SK-N-MC (cell line): ENCODE measurements at regions not wholly inside any gene's neighbourhood (a gene's known extent, or its start where the extent isn't known, plus 50 kb on each side); places are given as distances from the start of the nearest gene placed in this dataset.

ENCODE experiments used
- DNase-seq: peaks from one replicate; pipeline ENCODE4 v3.0.0-alpha.2; 2011; ENCODE audit warnings: low read depth, low spot score
- H3K27ac ChIP-seq: fragments of 200-600 bp; sonication (generic); 2 replicates; pipeline ENCODE4 v1.5.1; 2016; ENCODE audit warnings: mixed run types
- H3K36me3 ChIP-seq: fragments of 200-600 bp; sonication (generic); 2 replicates; pipeline ENCODE4 v1.6.1; 2017; ENCODE audit warnings: antibody characterized with exemption, low read length, mixed read lengths; ENCODE audit not compliant: insufficient read depth
- H3K4me3 ChIP-seq: fragments of 200-600 bp; sonication (generic); 2 replicates; pipeline ENCODE4 v1.5.1; 2016
- H3K9ac ChIP-seq: fragments of 200-600 bp; sonication (generic); 2 replicates; pipeline ENCODE4 v1.8.0; 2017; ENCODE audit warnings: mixed run types, mixed read lengths; ENCODE audit not compliant: insufficient read length
- H3K9me3 ChIP-seq: fragments of 200-600 bp; sonication (generic); 2 replicates; pipeline ENCODE4 v1.6.1; 2017; ENCODE audit warnings: low read depth, mild to moderate bottlenecking, antibody characterized with exemption, low read length, moderate library complexity, mixed read lengths
- EZH2 ChIP-seq: fragments of 200-600 bp; sonication (generic); IDR thresholded peaks from one replicate; pipeline ENCODE4 v1.6.1; 2017; ENCODE audit warnings: antibody characterized with exemption
- FOXP2 ChIP-seq: optimal IDR thresholded peaks from 2 replicates; pipeline ENCODE3; 2011; ENCODE audit warnings: mild to moderate bottlenecking, moderate library complexity; ENCODE audit not compliant: insufficient read depth; ENCODE audit errors: extremely low read length, control extremely low read depth
- POLR2AphosphoS5 ChIP-seq: IDR thresholded peaks from 2 replicates; pipeline ENCODE4 v1.6.1; 2012; ENCODE audit warnings: mild to moderate bottlenecking, low read depth, low read length, borderline replicate concordance

DNA sequence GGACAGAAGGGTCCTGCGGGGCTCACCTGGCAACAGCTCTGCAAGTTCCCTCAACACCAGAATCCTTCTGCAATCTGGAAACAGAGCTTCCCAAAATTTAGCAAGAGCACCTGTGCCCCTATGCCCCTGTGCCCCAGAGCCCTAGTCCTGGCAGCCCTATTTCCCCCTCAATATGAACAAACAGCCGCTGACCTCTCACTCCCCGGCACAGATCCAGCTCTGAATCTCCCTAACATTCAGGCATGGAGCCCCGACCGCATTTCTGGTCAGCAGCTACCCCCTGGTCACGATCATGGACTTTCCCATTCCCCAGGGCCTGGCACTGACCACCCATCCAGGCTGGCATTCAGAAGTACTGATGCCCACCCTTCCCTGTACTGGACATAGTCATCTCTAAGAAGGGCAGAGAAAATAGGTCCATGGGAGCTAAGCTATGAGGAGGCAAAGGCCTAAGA, 110.8 kb upstream of the SMURF2 start:
- no peak for DNase-seq
- Histone ChIP-seq H3K27ac (no peak overlapping the region), H3K4me3 (no peak overlapping the region), H3K9me3 (no peaks in the 10 kb centered on the region), H3K36me3 (no peaks in the 10 kb centered on the region), H3K9ac (no peak overlapping the region)
- no peak for TF ChIP-seq FOXP2
- TF ChIP-seq EZH2, result no peak
- no peak for TF ChIP-seq POLR2AphosphoS5

DNA sequence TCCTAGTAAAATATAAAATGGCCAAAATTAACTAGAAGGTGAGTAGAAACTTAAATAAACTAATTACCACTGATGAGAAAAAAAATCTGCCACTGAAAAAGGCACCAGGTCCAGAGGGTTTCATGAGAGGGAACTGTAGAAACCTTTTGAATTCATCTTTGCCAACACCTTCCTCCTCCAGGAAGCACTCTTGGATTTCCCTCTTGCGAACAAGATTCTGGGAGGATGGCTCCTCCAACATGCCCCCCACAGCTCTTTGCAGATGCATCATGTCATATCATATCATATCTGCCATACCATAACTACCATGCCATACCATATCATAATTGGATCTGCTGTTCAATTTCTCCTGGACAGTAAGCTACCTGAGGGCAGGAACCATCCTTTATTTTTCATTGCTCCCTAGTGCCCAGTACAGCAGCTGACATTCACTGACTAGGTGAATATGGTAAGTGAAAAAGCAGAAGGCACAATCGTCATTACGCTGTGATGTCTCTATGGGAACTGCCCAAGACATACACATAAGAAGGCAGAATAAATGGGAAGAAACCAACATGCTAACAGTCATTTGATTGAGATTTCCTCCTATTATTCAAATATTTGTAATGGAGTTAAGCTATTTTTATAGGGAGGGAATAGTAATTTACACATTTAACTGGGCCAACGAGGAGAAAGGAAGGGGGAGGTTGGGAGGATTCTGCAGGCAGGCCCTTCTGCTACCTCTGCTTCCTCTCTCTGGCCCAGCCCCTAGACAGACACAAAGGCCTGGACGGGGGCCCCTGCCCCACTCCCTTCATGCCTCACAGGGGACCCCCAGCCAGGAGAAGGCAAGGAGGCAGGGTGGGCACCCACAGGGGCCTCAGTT, 110.1 kb upstream of the SMURF2 start:
- no peaks in the 10 kb centered on the region for H3K36me3 ChIP-seq
- no peaks in the 10 kb centered on the region for H3K9me3 ChIP-seq
- H3K9ac ChIP-seq, result no peak overlapping the region
- no peak for TF ChIP-seq FOXP2
- TF ChIP-seq POLR2AphosphoS5, result no peak
- TF ChIP-seq EZH2, result no peak
- DNase-seq, result no peak
- no peak overlapping the region for H3K27ac ChIP-seq
- no peak overlapping the region for H3K4me3 ChIP-seq

DNA sequence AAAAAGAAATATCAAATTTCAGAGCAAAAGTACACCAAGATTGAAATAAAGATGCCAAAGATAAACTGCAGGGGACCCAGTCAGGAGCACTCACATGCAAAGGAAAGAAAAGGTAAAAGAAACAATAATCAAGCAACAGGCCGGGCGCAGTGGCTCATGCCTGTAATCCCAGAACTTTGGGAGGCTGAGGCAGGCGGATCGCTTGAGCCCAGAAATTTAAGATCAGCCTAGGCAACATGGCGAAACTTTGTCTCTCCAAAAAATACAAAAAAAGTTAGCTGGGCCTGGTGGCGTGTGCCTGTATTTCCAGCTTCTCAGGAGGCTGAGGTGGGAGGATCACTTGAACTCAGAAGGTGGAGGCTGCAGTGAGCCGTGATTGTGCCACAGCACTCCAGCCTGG, 107.6 kb upstream of the SMURF2 start:
- H3K9ac ChIP-seq, result no peak overlapping the region
- H3K9me3 ChIP-seq, result no peaks in the 10 kb centered on the region
- no peaks in the 10 kb centered on the region for H3K36me3 ChIP-seq
- DNase-seq, result no peak
- no peak for TF ChIP-seq EZH2
- no peak for TF ChIP-seq FOXP2
- TF ChIP-seq POLR2AphosphoS5, result no peak
- H3K27ac ChIP-seq, result no peak overlapping the region
- no peak overlapping the region for H3K4me3 ChIP-seq

DNA sequence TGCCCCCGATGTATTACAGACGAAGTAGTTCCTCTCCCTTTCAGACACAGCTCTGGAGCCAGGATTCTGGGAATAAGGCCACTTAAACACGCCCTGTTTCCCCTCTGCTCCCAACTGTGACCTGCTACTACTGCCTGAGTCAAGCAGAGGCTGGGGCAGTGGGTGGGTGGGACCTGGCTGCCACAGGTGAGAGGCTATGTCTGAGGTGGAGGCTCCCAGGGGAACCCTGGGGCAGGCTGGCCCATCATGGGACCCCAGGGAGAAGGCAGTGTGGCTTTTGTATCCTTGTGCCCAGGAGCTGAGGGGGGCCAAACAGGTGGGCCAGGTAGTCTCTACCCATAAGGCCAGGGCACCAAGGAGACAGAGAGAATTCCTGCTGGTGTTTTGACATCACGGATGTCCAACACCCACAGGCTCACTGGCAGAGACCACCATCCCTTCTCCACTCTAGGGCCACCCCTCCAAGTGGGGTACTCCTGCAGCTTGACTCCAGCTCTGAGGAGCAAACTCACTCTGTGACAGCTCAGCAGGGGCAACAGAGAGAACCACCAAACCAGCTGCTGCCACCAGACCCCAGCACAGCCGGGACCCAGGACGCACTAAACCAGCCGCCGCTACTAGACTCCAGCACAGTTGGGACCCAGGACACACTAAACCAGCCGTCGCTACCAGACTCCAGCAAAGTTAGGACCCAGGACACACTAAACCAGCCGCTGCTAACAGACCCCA, 105.3 kb upstream of the SMURF2 start:
- H3K36me3 ChIP-seq, result no peaks in the 10 kb centered on the region
- no peaks in the 10 kb centered on the region for H3K9me3 ChIP-seq
- TF ChIP-seq FOXP2 (no peak), EZH2 (no peak), POLR2AphosphoS5 (no peak)
- H3K27ac ChIP-seq, result no peak overlapping the region
- DNase-seq, result no peak
- no peak overlapping the region for H3K4me3 ChIP-seq
- no peak overlapping the region for H3K9ac ChIP-seq

DNA sequence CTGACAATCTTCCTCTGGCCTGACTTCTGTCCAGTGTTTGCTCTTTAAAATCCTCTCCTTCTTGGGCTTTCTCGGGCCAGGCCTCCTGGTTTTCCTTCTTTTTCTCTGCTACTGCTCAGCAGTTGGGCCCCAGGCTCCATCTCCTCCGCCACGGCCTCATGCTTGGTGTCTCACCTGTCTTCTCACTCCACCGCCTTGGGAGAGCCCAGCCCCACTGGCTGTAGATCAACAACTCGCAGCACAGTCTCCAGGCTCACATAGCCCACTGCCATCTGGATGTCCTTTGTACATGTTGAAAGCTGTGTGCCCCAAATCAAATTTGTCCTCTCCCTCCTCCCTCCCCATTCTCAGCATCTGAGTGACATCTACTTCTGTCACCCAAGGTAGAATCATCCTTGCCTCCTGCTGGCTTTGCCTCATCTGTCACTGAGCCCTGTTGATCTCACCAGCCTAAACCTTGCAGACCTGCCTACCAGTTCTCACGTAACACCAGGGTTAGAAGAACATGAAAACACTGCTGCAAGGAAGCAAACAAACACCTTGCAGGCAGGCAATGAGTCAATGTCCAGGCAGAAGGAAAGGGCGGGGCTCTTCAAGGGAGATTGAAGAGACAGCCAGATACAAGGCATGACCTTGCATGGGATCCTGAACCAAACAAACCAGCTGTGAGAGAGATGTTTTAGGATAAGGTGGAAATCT, 103.2 kb upstream of the SMURF2 start:
- H3K27ac ChIP-seq, result no peak overlapping the region
- no peaks in the 10 kb centered on the region for H3K9me3 ChIP-seq
- H3K4me3 ChIP-seq, result no peak overlapping the region
- no peak overlapping the region for H3K9ac ChIP-seq
- no peak for TF ChIP-seq POLR2AphosphoS5
- TF ChIP-seq FOXP2, result no peak
- TF ChIP-seq EZH2, result no peak
- no peak for DNase-seq
- no peaks in the 10 kb centered on the region for H3K36me3 ChIP-seq

DNA sequence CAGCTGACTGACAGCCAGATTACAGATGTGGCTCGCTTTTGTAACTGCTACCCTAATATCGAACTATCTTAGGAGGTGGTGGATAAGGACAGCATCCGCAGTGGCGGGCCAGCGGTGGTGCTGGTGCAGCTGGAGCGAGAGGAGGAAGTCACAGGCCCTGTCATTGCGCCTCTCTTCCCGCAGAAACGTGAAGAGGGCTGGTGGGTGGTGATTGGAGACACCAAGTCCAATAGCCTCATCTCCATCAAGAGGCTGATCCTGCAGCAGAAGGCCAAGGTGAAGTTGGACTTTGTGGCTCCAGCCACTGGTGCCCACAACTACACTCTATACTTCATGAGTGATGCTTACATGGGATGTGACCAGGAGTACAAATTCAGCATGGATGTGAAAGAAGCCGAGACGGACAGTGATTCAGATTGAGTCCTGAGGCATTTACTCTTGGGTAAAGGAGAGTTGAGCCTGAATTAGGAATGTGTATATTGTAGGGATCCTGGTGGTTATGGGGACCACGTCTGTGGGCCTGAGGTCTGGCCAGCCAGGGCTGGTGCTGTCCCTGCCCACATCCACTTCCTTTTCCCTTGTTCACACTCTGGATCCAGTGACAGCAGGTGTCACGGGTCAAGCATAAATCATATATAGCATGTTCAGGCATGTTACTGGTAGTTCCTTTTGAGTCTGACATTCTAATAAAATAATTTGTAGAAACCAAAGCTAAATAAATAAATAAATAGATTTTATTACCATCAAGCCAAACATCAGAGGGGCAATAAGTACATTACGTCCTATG, 89.0 kb upstream of the SMURF2 start:
- no peak overlapping the region for H3K4me3 ChIP-seq
- no peak for DNase-seq
- no peak overlapping the region for H3K9ac ChIP-seq
- no peaks in the 10 kb centered on the region for H3K36me3 ChIP-seq
- H3K9me3 ChIP-seq, result no peaks in the 10 kb centered on the region
- no peak overlapping the region for H3K27ac ChIP-seq
- TF ChIP-seq POLR2AphosphoS5 (no peak), EZH2 (no peak), FOXP2 (no peak)

DNA sequence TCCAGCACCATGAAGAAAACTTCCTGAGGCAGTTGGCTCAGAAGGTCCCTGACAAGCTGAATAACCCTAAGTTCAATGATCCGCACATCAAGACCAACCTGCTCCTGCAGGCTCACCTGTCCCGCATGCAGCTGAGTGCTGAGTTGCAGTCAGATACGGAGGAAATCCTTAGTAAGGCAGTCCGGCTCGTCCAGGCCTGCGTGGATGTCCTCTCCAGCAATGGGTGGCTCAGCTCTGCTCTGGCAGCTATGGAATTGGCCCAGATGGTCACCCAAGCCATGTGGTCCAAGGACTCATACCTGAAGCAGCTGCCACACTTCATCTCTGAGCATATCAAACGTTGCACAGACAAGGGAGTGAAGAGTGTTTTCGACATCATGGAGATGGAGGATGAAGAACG, 88.4 kb upstream of the SMURF2 start:
- no peak overlapping the region for H3K4me3 ChIP-seq
- no peak for DNase-seq
- no peaks in the 10 kb centered on the region for H3K36me3 ChIP-seq
- H3K9me3 ChIP-seq, result no peaks in the 10 kb centered on the region
- H3K27ac ChIP-seq, result no peak overlapping the region
- TF ChIP-seq POLR2AphosphoS5 (no peak), EZH2 (no peak), FOXP2 (no peak)
- no peak overlapping the region for H3K9ac ChIP-seq

DNA sequence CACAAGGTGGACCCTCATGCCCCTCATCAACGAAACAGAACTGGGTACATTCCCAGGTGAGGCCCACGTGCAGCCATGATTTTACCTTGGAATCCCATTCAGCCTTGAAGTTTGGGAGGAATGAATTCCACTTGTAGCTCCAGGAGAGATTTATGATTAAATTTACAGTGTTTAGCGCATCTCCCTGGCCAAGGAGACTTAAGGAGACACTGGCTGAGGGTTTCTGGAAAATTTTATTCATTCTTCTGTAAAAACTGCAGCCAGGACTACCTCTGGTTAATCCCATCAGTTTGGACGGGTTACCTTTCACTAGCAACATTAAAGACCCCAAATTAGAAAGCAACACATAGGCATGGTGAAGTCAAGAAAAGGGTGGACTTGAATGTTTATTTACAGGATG, 87.2 kb upstream of the SMURF2 start:
- Histone ChIP-seq H3K27ac (no peak overlapping the region), H3K9me3 (no peaks in the 10 kb centered on the region), H3K4me3 (no peak overlapping the region), H3K9ac (no peak overlapping the region), H3K36me3 (no peaks in the 10 kb centered on the region)
- TF ChIP-seq EZH2 (no peak), FOXP2 (no peak), POLR2AphosphoS5 (no peak)
- no peak for DNase-seq
